ENCODE measurements at regions not wholly inside any gene's neighbourhood (a gene's known extent, or its start where the extent isn't known, plus 50 kb on each side); places are given as distances from the start of the nearest gene placed in this dataset.
"Not testable (repeated sequence)": the region's sequence is repeated elsewhere in the genome, so short reads cannot be mapped to it uniquely, and the experiment has no call there.

DNA sequence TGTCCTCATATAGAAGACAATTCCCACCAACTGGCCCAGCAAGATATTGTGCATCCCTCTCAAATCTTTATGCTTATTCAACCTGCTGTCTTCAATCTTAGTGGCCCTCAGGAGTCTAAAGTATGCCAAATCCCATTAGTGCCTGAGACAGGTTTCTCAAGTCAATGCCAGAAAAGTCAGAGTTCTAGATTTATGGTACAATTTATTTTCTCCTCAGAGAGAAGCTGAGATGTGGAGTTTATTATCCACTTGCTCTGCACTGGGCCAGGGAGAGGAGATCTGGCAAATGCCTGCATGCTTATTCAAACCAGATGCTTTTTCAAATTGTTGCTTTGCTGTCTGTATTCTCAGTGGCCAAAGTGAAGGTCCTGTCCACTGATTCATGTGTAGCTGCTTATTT is 825.2 kb downstream of the METTL4 start:
- no peak for DNase-seq

DNA sequence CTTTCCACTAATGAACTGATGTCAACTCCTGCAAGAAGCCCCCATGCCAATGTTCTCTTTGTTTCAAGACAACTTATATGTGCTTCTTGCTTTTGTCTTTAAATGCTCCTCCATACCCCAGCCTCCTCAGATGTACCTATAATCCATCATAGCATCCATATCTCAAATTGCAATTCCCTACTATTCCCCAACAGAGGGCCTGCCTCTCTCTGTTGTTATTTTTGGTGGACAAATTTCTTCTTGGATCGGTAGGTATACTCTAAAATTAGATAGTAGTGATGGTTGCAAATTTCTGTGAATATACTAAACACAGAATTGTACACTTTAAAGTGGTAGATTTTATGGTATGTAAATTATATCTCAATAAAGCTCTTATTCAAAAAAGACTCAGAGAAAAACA is 820.1 kb downstream of the METTL4 start:
- DNase-seq: no peak

DNA sequence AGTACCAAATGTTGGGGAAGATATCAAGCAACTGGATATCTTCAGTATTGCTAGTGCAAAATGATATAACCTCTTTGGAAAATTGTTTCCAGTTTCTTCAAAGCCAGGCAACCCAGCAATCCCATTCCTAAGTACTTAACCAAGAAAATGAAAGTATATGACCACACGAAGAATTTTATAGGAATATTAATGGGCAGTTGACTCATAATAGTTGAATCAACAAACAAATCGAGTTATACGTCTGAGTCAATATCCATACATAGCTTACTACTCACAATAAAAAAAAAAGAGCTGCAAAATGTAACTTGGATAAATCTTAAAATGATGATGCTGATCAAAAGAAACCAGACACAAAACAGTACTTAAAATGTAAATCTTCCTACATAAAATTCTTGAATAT is 810.4 kb downstream of the METTL4 start:
- DNase-seq: no peak

DNA sequence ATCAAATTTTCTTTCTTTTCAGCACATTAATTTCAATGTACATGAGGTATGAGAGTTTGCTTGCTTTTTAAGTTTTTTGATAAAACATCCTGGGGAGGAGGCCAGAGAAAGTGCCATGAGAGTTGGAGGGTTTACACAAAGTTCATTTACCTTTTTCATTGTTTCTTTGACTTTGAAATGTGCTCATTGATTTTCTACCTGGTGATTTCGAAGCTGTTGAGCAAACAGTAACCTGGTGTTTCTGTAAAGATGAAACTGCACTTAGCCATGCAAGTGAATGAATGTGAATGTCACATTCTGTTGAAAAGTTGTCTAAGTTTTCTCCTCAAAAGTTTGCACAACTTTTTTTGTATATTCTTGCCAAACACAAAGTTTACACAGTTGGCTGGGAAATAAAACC is 797.0 kb downstream of the METTL4 start:
- no peak for DNase-seq

DNA sequence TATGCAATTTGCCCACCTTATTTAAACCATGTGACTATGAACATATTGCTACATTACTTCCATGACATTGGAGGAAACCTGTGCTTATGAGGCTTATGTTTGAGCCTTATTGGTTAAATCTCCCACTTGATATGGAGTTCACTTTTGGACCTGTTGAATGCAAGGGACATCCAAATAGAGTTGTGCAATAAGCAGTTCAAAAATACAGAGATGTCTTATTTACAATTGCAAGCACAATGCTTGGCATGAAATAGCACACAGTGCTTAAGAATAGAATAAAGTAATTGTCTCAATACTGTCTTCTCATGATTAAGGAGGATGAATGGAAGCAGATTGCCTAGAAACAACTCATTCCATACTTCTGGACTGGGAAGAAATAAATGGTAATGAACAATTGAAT is 793.5 kb downstream of the METTL4 start:
- no peak for DNase-seq

DNA sequence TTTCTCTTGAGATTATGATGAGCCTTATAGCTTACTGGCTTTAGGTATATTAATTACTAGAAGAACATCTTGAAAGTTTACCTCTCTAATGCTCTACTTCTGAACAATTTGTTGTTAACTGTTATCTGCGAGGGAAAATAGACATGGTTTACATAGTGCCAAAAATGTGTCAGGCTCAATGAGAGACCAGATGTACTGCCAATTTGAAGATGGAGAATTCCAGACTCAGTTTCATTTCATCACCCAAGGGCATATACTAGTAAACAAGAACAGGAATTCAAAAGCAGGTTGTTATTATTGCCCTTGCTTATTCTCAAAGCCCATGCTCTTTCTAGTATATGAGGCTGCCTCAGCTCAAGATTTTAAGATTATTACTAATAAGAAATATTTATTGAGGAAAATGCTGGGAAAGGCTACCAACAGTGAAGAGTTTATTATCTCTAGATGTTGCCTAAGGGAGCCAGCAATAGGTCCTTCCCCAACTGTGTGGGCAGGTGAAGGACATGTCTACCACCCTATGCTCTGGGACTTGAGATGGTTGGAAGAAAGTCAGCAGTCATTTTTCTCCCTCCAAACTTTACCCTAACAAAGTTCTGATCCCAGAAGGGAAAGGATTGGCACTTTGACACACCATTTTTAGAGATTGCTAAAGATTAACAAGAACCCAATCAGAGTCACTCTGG is 792.7 kb downstream of the METTL4 start:
- no peak for DNase-seq

DNA sequence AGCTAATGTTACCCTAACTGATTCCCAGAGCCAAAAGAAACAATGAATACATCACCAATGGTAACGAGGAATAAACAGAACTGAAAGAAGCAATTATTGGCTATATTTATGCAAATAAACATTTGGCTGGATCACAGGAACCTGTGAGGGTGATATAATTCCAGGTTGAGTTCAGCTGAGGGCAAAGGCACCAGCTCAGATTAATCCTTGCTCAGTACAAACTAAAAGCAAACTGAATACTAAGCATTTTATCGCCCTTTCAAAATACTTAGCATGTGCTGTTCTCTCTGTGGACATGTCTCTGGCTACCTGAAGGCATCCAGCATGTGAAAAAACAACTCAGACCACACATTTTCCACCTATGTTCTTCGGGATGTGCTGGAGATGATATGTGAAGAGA is 791.7 kb downstream of the METTL4 start:
- no peak for DNase-seq

DNA sequence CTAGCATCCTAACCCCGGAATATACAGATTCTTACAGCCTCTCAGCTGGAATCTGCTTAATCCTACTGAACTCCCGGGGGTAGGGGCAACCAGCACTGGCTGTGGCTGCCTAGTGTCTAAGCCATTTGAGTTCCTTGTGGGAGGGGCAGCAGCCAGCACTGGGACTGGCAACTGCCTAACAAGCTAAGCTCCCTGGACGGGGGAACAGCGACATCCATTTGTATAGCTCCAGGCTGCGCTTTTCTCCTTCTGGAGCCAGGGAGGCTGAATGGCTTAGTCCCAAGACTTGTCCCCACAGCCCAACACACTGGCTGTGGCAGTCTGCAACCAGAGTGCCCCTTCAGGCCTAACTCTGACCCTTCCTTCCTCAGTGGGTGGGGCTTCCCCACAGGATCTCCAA is 787.2 kb downstream of the METTL4 start:
- no peak for DNase-seq

DNA sequence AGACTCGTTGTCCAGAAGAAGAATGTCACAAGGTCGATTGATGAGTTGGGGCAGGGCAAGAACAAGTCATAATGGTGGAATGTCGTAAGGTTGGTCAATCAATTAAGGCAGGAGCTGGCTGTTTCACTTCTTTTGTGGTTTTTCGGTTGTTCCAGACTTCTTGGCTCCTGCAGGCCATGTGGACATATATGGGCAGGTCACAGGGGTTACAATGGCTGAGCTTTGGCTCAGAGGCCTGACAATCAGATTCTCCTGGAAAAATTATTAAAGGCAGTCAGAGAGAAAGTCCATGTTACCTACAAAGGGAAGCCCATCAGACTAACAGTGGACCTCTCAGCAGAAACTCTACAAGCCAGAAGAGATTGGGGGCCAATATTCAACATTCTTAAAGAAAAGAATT is 785.3 kb downstream of the METTL4 start:
- DNase-seq: not testable (repeated sequence)

DNA sequence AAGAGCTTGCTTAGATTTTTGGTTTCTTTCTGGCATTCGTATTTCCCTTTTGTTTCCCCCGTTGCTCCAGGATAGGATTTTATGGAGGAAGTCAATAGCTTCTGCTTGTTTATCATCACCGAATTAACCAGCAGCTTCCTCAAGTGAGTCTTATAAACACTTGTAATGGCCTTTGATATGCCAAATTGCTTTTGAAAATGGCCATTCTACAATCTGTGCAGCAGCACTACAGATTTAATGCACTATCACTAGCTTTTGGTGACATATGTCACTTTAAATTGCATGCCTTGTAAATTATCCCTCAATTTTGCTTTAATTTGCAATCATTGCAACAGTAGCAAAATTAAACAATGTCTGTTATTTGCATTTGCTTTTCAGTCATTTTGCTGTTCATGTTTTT is 774.7 kb downstream of the METTL4 start:
- no peak for DNase-seq

DNA sequence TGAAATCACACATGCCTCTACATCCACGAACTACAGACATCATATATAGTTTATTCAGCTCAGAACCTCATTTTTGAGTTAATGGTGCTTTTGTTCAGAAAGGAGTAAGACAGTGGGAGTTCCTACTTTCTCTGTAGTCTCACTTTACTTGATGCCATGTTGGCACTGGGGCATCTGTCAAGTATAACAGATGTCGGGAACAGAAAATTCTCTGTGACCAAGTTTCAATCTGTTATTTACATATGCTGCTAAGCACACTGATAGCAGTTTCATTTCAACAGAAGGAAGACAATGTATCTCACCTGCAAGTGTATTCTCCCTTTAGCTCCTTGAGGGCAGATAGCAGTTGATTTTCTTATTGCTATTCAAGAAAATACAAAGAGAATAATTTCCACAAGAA is 774.1 kb downstream of the METTL4 start:
- DNase-seq: no peak

DNA sequence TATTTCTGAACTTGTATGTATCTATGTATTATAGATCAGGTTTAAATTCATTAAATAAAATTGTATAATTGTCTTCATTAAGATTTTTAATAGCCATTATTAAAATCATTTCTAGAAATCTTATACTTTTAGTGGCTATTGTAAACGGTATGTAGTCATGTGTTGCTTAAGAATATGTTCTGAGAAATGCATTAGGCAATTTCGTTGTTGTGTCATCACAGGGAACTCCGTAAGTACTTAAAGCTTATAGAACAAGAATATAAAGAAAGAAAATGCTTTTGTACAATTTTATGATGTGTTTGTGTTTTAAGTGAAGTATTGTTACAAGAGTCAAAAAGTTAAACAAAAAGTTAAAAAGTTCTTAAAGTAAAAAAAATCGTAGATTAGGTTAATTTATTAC is 765.8 kb downstream of the METTL4 start:
- DNase-seq: peak; percentile 44

DNA sequence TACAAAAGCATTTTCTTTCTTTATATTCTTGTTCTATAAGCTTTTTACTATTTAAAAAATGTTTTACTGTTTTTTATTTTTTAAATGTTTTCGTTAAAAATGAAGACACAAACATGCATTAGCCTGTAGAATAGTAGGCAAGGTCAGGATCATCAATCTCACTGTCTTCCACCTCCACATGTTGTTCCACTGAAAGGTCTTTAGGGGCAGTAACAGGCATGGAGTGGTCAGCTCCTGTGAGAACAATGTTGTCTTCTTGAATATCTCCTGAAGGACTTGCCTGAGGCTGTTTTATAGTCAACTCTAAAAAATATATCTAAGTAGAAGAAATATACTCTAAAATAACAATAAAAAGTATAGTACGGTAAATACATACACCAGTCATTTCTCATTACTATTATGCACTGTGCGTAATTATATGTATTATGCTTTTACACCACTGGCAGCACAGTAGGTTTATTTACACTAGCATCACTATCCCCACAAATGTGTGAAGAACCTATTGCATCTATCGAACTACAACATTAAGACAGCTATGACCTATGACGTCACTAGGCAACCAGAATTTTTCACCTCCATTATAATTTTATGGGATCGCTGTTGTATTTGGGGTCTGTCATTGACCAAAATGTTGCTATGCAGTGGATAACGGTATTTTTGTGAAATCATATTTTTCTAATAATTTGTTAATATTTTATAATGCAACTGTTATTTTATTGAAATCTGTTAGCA is 764.3 kb downstream of the METTL4 start:
- DNase-seq: no peak

DNA sequence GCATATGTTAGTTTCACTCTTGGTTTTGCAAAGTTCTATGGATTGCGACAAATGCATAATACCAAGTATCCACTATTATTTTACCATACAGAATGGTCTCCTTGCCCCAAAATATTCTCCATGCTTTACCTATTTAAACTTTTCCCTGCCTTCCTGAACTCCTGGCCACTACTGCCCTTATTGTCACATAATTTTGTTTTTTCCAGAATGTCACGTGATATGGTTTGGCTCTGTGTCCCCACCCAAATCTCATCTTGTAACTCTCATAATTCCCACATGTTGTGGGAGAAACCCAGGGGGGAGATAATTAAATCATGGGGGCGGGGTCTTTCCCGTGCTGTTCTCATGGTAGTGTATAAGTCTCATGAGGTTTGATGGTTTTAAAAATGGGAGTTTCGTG is 760.0 kb downstream of the METTL4 start:
- no peak for DNase-seq

DNA sequence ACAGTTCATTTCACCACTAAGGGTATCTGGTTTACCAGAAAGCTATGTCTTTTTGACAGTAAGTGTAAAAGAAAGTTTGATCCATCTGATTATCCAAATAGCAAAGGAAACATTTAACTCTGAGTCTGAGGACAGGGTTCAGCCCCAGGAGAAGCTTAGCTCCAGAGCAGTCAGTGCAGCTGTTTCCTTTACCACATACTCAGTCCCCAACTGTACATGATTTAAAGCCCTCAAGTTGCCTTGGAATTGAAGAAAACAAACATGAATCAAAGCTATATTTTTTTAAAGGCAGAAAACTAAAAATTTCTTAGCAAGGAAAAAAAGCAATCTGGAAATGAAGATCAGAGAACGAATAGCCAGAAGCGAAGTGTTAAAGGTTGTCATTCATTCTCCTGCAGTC is 746.0 kb downstream of the METTL4 start:
- DNase-seq: no peak

DNA sequence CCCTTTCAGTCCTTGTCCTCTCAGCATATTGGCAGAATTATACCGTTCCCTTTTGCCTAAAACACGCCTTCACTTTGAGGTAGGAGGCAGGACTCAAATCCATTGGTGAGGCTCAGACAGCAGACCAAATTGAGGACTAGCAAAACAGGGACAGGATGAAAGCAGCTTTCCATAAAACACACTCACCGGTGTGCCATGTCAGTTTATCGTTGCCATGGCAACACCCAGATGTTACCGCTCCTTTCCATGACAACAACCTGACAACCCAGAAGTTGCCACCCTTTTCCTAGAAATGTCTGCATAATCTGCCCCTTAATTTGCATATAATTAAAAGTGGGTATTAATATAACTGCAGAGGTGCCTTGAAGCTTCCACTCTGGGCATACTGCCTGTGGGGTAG is 730.4 kb downstream of the METTL4 start:
- no peak for DNase-seq

DNA sequence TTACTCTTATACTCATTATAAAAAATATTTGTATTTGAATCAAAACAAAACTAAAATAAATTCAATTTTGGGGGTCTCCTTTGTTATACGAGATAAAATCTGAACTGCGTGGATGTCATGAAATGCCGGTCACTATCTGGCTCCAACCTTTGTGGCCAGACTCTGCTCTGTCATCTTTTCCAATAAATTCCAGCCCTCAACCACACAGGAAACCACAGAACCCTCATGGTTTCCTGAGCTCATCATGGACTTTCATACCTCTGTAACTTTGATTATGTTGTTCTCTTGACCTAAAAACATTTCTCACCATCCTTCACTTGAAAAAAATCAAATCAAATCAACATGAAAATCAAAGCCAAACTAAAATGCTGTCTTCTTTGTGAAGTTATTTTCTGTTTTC is 724.7 kb downstream of the METTL4 start:
- no peak for DNase-seq

DNA sequence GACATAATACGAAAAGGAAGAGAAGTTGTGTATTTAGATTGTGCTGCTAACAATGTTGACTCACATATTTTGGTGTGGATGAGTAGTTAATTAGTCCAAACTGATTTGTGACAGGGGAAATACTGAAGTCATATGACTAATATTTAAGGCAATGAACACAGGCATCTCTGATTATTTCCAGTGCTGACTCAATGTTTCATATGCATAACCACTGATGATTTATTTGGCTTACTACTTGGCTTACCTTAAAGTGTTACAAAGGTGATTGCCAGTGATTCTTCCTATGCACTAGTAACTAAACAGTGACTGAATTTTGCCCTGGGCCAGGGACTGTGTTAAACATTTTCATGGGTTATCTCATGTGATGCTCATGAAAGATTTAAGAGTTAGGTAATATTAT is 722.6 kb downstream of the METTL4 start:
- no peak for DNase-seq

DNA sequence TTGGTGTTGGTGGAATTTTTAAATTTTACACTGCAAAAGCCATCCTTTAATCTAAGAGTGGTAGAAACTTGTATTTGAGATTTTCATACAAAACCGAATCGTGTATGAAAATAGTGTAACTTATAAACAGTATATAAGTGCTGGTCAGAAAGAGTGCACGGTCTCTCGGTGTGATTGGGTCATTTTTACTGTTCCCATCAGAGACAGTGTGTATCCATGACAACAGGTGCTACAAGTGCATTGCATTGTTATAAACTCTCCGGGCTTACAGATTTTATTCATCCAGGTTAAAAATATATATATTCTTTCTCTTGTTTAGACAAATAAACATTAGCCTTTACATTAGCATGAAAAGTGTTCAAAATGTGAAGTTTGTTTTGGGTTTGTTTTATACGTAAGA is 721.9 kb downstream of the METTL4 start:
- no peak for DNase-seq

DNA sequence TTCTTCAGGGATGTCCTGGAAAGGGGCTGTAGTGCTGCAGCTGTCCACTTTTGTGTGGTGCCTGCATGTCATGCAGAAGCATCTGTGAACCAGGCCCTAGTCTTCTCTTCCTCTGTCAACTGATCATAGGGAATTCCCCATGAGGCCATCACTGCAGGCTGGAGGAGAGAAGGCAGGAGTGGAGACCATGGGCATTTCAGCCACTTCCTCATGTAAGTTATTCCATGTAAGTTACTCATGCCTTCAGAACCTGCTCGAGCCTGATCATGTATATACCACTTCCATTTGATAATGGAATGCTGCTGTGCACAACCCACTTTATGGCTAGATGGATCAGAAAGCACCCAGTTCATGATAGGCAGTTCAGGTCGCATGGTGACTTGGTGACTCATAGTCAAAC is 714.0 kb downstream of the METTL4 start:
- not testable (repeated sequence) for DNase-seq

DNA sequence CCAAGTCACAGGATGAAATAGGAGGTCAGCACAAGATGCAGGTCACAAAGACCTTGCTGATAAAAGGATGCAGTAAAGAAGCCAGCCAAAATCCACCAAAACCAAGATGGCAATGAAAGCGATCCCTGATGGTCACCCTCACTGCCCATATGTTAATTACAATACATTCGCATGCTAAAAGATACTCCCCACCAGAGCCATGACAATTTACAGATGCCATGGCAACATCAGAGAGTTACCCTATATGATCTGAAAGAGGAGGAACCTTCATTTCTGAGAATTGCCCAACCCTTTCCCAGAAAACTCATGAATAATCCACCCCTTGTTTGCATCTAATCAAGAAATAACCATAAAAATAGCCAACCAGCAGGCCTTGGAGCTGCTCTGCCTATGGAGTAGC is 709.8 kb downstream of the METTL4 start:
- DNase-seq: no peak

DNA sequence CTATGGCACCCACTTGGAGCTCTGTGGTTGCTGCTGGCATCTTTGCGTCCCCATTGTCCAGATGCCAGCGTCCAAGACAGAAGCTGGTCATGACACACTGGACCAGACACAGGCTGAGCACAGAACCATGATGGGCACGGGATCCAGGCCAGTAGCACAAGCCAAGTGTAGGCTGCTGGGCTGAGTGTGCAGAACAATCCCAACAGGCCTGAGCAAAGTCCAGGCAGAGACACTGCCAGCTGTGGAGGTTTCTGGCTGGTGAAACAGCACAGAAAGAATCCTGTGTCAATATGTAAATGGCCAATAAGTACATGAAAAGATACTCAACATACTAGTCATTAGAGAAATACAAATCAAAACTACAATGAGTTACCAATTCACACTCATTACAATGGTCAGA is 705.4 kb downstream of the METTL4 start:
- DNase-seq: no peak

DNA sequence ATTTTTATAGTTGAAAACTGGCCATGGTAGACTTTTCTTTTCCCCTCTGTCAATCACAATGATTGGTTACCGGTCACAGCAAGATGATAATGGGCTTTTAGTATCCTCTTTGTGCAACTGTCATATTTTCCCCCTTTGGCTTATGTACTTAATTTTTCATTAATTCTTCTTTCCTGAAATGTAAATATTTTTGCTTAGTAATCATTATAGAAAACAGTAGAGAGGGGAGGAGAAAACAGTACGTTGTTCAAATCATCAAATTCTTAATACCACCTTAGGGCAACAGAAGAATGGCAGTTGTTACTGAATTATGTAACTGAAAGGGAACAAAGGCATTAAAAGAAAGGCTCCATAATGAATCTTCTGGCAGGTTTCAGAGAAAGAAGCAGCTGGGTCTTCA is 699.0 kb downstream of the METTL4 start:
- DNase-seq: no peak

DNA sequence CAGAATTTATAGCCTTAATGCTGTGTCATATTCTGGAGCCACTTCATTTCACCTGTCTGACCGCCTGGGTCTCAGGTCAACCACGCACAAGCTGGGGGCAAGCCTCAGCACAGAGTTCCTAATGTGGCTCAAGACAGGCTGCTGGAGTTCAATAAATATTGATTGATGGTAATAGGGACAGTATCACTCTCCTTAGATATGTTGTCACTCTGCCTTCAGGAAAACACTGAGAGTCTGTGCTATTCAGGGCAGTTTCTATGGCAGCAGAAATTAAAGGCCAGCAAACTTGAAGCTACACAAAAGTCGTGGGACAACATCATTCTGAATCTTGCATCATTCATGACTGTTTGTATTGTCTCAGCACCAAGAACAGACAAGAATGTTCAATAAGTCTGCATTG is 696.1 kb downstream of the METTL4 start:
- DNase-seq: no peak

DNA sequence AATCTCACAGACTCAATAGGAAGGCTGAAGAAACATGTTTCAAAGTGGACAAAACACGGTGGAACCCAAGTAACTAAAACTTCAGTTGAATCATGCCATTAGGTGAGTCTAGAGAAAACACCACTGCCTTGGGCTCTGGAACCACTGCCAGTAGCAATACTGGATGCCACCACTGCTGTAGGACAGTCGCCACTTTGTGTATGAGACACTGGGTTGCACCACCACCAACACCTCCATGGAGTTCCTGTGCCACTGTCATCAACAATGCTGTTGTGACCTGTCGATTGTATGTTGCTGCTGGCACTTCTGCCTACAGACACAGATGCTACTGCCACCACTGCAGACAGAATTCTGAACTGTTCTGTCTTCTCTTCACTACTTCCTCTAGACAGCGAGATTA is 686.7 kb downstream of the METTL4 start:
- DNase-seq: no peak

Measured in inflammatory macrophage treated with lipopolysaccharide for 4 hours (primary cell).